DMS79 (cell line): ENCODE measurements at regions not wholly inside any gene's neighbourhood (a gene's known extent, or its start where the extent isn't known, plus 50 kb on each side); places are given as distances from the start of the nearest gene placed in this dataset.
"Not testable (repeated sequence)": the region's sequence is repeated elsewhere in the genome, so short reads cannot be mapped to it uniquely, and the experiment has no call there.

ENCODE experiments used
- DNase-seq: peaks from one replicate; lab custom pipeline; 2025; lab: John Stamatoyannopoulos, UW

GRCh38 chr1:88296227-88296626, 387.8 kb upstream of the PKN2 start:
- DNase-seq = no peak

- DNase-seq = no peak
These were observed 387.4 kb upstream of the PKN2 start for GRCh38 chr1:88296642-88297041.

GRCh38 chr1:88298506-88298905, 385.6 kb upstream of the PKN2 start:
- DNase-seq = no peak

GRCh38 chr1:88300752-88301263, 383.3 kb upstream of the PKN2 start:
- no peak for DNase-seq

- peak; percentile 3 for DNase-seq
These were observed 381.1 kb upstream of the PKN2 start for GRCh38 chr1:88302843-88303486.

GRCh38 chr1:88311265-88311664, 372.8 kb upstream of the PKN2 start:
- no peak for DNase-seq

GRCh38 chr1:88311907-88312306, 372.2 kb upstream of the PKN2 start:
- DNase-seq = no peak

GRCh38 chr1:88317396-88317795, 366.7 kb upstream of the PKN2 start:
- DNase-seq = no peak

GRCh38 chr1:88318740-88319139, 365.3 kb upstream of the PKN2 start:
- DNase-seq = no peak

- no peak for DNase-seq
These were observed 363.8 kb upstream of the PKN2 start for GRCh38 chr1:88320291-88320690.

GRCh38 chr1:88321706-88322105, 362.4 kb upstream of the PKN2 start:
- DNase-seq = no peak

- no peak for DNase-seq
These were observed 359.2 kb upstream of the PKN2 start for GRCh38 chr1:88324899-88325298.

- peak; percentile 3 for DNase-seq
These were observed 356.4 kb upstream of the PKN2 start for GRCh38 chr1:88327391-88328267.

GRCh38 chr1:88330201-88330600, 353.9 kb upstream of the PKN2 start:
- no peak for DNase-seq

GRCh38 chr1:88333086-88333695, 350.9 kb upstream of the PKN2 start:
- DNase-seq = no peak

GRCh38 chr1:88341447-88341846, 342.6 kb upstream of the PKN2 start:
- DNase-seq = no peak

- not testable (repeated sequence) for DNase-seq
These were observed 342.0 kb upstream of the PKN2 start for GRCh38 chr1:88342081-88342480.

- no peak for DNase-seq
These were observed 333.4 kb upstream of the PKN2 start for GRCh38 chr1:88350648-88351047.

GRCh38 chr1:88351960-88352359, 332.1 kb upstream of the PKN2 start:
- no peak for DNase-seq

- DNase-seq = no peak
These were observed 329.8 kb upstream of the PKN2 start for GRCh38 chr1:88354256-88354655.

- no peak for DNase-seq
These were observed 326.3 kb upstream of the PKN2 start for GRCh38 chr1:88357729-88358128.

- no peak for DNase-seq
These were observed 312.5 kb upstream of the PKN2 start for GRCh38 chr1:88371436-88372023.
